Spinal cord (tissue), 9 donors: ENCODE measurements at regions not wholly inside any gene's neighbourhood (a gene's known extent, or its start where the extent isn't known, plus 50 kb on each side); places are given as distances from the start of the nearest gene placed in this dataset.

Source experiments
- DNase-seq, 6 donors: peaks; one replicate each; pipeline versions ENCODE4 v3.0.0 to v3.0.0-alpha.2; 2013 to 2015; ENCODE audit warnings: low spot score in 6 of 6, low read depth in 4 of 6
- H3K27ac ChIP-seq: one replicate; pipeline ENCODE4 v1.5.1; 2013; ENCODE audit warnings: low read depth, low read length, control low read depth
- H3K27me3 ChIP-seq: one replicate; pipeline ENCODE4 v1.6.1; 2013; ENCODE audit warnings: low read length; ENCODE audit not compliant: control insufficient read depth, insufficient read depth
- H3K36me3 ChIP-seq: one replicate; pipeline ENCODE4 v1.6.1; 2013; ENCODE audit warnings: low read length; ENCODE audit not compliant: control insufficient read depth, insufficient read depth
- H3K4me1 ChIP-seq: one replicate; pipeline ENCODE4 v1.6.1; 2013; ENCODE audit warnings: low read length; ENCODE audit not compliant: control insufficient read depth, insufficient read depth
- H3K4me3 ChIP-seq: one replicate; pipeline ENCODE4 v1.5.1; 2013; ENCODE audit warnings: low read depth, low read length, control low read depth
- H3K9me3 ChIP-seq: one replicate; pipeline ENCODE4 v1.6.1; 2013; ENCODE audit warnings: low read length; ENCODE audit not compliant: control insufficient read depth, insufficient read depth
- WGBS: methylation state at CpG from one replicate; pipeline ENCODE4 v1.1.5; 2013; ENCODE audit warnings: missing lambda C conversion rate; ENCODE audit not compliant: insufficient coverage; 5-methylcytosine and 5-hydroxymethylcytosine counted together
- donor health status: healthy.

GRCh38 chr21:35329940-35330660 lies 281.0 kb upstream of the RUNX1 start:
- Histone ChIP-seq H3K36me3 (no peaks in the 10 kb centered on the region), H3K4me3 (no peak overlapping the region), H3K4me1 (no peaks in the 10 kb centered on the region), H3K27me3 (no peaks in the 10 kb centered on the region), H3K9me3 (no peaks in the 10 kb centered on the region), H3K27ac (no peak overlapping the region)
- 83% methylated on average over 2 of the region's 4 CpGs for WGBS
- DNase-seq, result peak in 1 of 6 donors; percentile 70

GRCh38 chr21:35328856-35329455 lies 279.9 kb upstream of the RUNX1 start:
- Histone ChIP-seq H3K4me3 (no peak overlapping the region), H3K36me3 (no peaks in the 10 kb centered on the region), H3K27ac (no peak overlapping the region), H3K9me3 (no peaks in the 10 kb centered on the region), H3K4me1 (peaks cover 1% of the 10 kb centered on the region), H3K27me3 (no peaks in the 10 kb centered on the region)
- 84% methylated on average over 5 of the region's 6 CpGs for WGBS
- DNase-seq, result no peak

GRCh38 chr21:35326677-35327076 lies 277.6 kb upstream of the RUNX1 start:
- Histone ChIP-seq H3K27me3 (no peaks in the 10 kb centered on the region), H3K4me3 (no peak overlapping the region), H3K9me3 (no peaks in the 10 kb centered on the region), H3K4me1 (peaks cover 4% of the 10 kb centered on the region), H3K36me3 (no peaks in the 10 kb centered on the region), H3K27ac (no peak overlapping the region)
- WGBS, result 78% methylated on average over 2 of the region's 2 CpGs
- peak in 1 of 6 donors; percentile 40 for DNase-seq

- Histone ChIP-seq H3K27ac (no peak overlapping the region), H3K36me3 (no peaks in the 10 kb centered on the region), H3K9me3 (no peaks in the 10 kb centered on the region), H3K4me3 (no peak overlapping the region), H3K27me3 (no peaks in the 10 kb centered on the region), H3K4me1 (peaks cover 4% of the 10 kb centered on the region)
- WGBS, result no CpG with 5 or more reads among the region's 2 CpGs
- no peak for DNase-seq
Observed at GRCh38 chr21:35325953-35326352, 276.9 kb upstream of the RUNX1 start.

DNA sequence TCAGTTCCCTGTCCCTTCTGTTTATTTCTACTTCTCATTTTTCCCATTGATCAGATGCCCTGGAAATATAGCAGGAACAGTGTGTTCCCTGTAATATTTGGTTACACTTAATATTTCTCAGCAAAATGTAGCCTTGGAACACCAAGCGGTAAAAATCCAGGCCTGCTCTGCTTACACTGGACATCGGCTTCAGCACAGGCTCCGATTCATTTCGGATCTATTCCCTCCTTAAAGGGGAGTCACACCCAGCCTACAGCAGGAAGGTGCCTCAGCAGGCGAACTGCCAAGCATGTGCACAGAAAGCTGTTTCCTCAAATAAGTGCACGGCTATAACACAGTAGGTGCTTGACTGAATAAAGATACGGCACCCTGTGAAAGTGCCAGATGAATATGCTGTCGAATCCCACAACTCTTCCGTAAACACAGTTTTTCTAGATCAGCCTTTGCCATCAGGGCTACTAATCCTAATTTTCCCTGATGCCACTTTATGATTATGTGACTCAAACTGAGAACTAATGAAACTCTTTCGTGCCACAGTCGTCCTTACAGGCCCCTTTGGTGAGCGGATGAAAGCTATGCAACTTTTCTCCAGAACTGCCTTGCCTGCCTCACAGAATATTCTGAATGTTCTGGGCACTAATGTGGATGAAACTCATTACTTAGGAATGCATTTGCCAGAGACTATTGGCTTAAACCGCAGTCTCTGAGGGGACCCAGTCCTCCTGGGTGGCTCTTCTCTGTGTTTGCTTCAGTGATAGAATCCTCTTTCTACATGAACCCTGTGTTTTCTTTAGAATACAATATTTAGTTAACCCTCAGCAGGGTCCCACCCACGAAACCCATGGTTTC lies 275.5 kb upstream of the RUNX1 start:
- no peaks in the 10 kb centered on the region for H3K27me3 ChIP-seq
- peak in 2 of 6 donors; percentile 21 to 34 for DNase-seq
- no peaks in the 10 kb centered on the region for H3K36me3 ChIP-seq
- no peak overlapping the region for H3K4me3 ChIP-seq
- H3K9me3 ChIP-seq, result no peaks in the 10 kb centered on the region
- H3K27ac ChIP-seq, result no peak overlapping the region
- WGBS, result 72% methylated on average over 10 of the region's 14 CpGs
- H3K4me1 ChIP-seq, result peaks cover 4% of the 10 kb centered on the region

- peak in 1 of 6 donors; percentile 29 for DNase-seq
- Histone ChIP-seq H3K4me3 (no peak overlapping the region), H3K4me1 (peaks cover 4% of the 10 kb centered on the region), H3K27ac (no peak overlapping the region), H3K27me3 (no peaks in the 10 kb centered on the region), H3K36me3 (no peaks in the 10 kb centered on the region), H3K9me3 (no peaks in the 10 kb centered on the region)
- WGBS, result 68% methylated on average over 8 of the region's 9 CpGs
Observed at GRCh38 chr21:35323947-35324346, 274.8 kb upstream of the RUNX1 start.

GRCh38 chr21:35321322-35322200 lies 272.5 kb upstream of the RUNX1 start:
- Histone ChIP-seq H3K9me3 (no peaks in the 10 kb centered on the region), H3K4me3 (no peak overlapping the region), H3K36me3 (no peaks in the 10 kb centered on the region), H3K4me1 (peaks cover 4% of the 10 kb centered on the region), H3K27ac (no peak overlapping the region), H3K27me3 (no peaks in the 10 kb centered on the region)
- no peak for DNase-seq
- 66% methylated on average over 4 of the region's 8 CpGs for WGBS

DNA sequence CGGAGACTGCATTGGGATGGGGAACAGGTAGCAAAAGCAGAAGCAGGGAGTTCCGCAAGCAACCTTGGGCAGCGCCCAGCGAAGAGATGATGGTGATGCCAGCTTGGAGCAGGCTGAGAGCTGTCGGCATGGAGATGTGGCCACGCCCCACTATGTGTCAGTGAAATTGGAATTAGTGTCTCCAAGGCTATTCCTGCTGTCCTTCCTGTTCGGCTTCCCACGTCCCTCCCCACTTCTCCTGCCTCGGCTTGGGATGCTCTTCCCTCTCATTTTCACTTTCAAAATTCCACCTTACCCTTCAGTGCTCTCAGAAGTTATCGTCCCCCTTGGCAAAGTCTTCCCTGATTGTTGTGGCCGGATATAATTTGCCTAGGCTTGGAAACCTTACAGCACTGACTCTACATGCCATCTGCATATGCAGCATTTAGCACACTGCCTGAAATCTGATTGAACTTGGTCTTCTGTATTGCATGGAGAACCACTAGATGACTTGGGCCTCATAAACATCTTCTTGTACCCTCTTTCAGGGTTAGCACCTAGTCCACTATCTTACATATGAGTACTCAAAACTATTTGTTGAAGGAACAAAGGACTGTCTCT lies 270.7 kb upstream of the RUNX1 start:
- H3K4me1 ChIP-seq, result peaks cover 4% of the 10 kb centered on the region
- DNase-seq, result no peak
- no peaks in the 10 kb centered on the region for H3K9me3 ChIP-seq
- H3K4me3 ChIP-seq, result no peak overlapping the region
- no peak overlapping the region for H3K27ac ChIP-seq
- H3K36me3 ChIP-seq, result no peaks in the 10 kb centered on the region
- H3K27me3 ChIP-seq, result no peaks in the 10 kb centered on the region
- 88% methylated on average over 11 of the region's 11 CpGs for WGBS

- H3K27ac ChIP-seq, result no peak overlapping the region
- no peaks in the 10 kb centered on the region for H3K36me3 ChIP-seq
- no peak overlapping the region for H3K4me3 ChIP-seq
- no peaks in the 10 kb centered on the region for H3K27me3 ChIP-seq
- no peaks in the 10 kb centered on the region for H3K4me1 ChIP-seq
- no peak for DNase-seq
- H3K9me3 ChIP-seq, result no peaks in the 10 kb centered on the region
- 89% methylated on average over 4 of the region's 4 CpGs for WGBS
Observed at GRCh38 chr21:35316933-35317332, 267.8 kb upstream of the RUNX1 start.
